Activated CD4-positive, alpha-beta T cell treated with anti-CD3 and anti-CD28 coated beads for 48 hours (primary cell): ENCODE measurements at regions not wholly inside any gene's neighbourhood (a gene's known extent, or its start where the extent isn't known, plus 50 kb on each side); places are given as distances from the start of the nearest gene placed in this dataset.

Experiments used
- DNase-seq: peaks from one replicate; pipeline ENCODE4 v3.0.0-alpha.2; 2020

DNA sequence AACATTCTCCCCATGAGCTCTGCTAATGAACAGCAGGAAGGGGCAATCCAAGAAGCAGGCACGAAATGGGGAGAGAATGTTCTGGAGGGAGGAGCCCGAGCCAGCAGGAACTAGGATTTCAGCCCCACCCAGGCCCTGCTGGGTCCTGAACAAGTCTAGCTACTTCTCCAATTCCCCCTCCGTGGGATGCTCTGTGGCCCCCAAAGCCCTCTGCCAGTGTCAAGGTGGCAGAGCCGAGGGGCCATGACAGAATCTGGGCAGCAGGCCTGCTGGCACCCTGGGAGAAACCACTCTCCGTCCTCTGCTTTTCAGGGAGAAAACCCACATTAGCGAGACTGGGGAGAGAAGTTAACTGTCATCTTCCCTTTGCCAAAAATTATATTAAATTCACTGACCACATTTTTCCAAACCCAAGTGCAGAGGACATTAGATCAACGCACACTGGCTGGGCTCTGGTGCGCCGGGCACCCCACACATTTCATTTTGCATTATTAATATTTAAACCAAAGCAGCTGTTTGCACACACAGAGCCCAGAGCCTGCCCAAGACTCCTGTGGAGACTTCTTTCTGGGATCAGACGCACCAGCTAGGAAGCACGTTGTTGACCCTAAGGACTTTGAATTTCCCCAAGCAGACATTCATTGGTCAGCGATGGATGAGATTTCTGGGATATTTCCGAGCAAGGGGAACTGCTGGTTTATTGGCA is 80.2 kb upstream of the PKDCC start:
- no peak for DNase-seq

- DNase-seq, result no peak
These were observed 79.6 kb upstream of the PKDCC start for GRCh38 chr2:41968182-41968578.

DNA sequence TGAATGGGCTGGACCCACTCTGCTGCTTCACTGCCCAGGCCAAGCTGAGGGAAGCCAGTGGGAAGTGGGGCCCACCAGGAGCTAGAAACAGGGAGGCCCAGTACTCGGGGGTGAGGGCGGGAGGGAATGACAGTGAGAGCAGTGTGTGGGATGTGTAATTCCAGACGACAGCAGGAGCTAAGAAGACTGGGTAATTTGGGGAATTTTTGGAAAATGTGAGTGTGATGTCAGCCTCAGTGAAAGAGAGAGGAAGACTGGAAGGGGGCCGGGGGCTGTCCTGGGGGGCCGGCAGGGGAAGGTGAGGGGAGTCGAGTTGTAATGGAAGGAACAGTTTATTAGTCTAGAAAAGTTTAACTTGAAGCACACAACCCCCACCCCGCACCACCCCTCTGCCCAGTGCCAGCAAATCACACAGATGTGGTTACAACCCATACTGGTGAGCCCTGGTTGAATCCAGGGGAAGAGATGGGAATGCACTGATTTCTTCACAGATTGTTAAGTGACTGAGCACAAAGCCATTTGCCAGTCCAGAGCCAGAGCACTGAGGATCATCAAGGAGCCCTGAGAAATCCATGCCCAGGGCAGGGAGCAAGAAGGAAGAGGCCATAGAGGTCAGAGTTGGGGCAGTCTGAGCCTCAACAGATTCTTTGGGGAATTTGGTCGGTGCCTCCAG is 76.7 kb upstream of the PKDCC start:
- no peak for DNase-seq

DNA sequence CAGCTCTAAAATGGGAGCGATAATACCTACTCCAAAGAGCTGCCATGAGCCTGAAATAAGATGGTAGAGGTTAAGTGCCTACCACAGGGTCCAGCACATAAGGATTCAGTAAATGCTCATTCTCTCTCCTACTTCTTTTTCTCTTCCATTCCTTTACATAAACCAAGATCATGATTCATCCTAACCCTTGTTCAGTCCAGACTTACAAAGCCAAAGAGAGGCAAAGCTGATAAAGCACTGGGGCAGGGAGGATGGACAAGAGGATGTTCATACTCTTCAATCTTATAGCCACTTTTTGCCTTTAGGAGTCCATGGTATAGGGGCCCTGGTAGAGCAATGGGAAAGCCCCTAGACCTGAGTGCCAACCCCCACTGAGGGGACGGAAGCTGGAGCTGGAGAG is 75.6 kb upstream of the PKDCC start:
- DNase-seq, result no peak

DNA sequence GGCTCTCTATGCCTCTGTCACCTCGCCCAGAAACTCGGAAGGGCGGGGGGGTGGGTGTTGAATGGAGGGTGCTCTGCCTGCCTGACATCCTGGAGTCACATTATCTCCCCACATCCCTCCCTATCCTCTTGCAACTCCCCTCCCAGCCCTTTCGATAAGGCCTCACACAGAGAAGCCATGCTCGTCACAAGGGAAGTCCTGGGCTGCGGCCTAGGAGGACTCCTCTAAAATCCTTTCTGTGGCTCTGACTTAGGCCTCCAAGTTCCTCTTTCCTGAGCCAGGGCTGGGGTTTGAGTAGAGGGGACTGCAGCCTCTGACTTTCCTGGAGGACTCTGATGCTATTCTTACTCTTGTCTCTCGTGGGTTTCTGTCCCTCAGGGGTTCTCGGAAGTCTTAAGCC is 75.0 kb upstream of the PKDCC start:
- no peak for DNase-seq

DNA sequence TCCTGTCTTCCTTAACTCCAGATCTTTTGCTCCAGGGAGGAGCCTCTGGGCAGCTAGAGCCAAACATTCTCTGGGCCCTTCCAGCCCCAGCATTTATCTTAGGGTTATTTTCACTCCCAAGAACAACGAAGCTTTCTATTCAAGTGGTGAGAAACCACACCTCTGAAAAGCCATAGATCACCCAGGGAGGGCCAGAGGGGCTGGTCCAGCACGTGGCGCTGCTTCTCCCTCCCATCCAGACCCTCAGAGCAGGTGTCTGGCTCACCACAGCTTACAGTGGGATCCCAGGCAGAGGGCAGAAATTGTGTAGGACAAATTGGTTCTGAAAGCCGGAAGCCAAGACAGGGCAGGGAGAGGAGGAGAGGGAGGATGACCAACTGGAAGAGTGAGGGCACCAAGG is 74.0 kb upstream of the PKDCC start:
- no peak for DNase-seq

GRCh38 chr2:41981417-41981816 is 66.4 kb upstream of the PKDCC start:
- DNase-seq, result no peak

DNA sequence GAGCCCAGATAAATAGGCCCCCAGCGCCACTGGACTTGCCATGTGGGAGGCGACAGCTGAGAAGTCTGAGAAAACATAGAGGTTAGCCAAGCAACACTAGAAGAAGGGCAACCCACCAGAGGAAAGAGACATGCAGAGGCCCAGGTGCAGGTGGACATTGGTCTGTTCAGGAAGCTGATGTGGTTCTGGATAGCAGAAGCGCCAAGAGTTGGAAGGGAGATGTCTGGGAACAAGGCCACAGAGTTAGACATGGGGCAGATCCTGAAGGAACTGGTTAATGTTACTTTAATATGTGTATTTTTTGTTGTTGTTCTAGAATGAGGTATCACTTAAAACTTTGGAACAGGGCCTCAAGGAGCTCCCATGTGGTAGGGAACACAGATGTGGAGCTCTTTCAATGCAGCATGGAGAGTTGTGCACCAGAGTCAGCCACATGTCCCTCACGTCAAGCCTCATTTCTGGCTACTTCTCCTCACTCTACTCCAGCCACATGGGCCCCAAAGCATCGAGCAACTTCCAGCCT is 62.2 kb upstream of the PKDCC start:
- DNase-seq, result no peak

DNA sequence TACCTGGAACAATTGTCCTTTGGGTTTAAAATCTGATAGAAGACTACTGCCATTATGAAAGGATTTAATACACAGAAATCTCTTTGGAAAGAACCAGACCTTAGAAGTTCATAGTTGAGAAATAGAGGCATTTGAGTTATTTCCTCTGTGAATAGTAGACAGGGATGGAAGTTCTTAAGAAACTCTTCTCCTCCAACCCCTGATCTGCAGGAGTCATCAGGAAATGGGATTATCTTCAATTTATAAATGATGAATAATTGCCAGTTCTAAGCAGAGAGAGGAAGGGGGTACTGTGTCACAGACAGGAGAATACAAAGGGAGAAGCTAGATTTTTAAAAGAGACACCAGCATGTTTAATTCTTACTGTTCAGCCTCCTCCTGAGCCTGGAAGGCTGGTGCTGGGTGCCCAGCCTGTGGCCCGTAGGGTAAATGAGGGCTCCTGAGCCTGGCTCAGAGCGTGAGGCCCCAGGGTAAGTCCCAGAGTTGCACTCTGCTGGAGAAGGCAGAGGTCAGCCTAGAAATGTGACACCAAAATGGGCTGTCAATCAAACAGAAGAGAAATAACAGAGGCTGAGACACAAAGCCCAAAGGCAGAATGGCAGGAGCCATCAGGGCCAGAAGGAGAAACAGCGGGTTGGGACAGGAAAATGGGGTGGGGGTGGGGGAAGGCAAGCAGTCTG is 58.2 kb upstream of the PKDCC start:
- no peak for DNase-seq

- DNase-seq, result no peak
These were observed 57.6 kb upstream of the PKDCC start for GRCh38 chr2:41990245-41990644.

DNA sequence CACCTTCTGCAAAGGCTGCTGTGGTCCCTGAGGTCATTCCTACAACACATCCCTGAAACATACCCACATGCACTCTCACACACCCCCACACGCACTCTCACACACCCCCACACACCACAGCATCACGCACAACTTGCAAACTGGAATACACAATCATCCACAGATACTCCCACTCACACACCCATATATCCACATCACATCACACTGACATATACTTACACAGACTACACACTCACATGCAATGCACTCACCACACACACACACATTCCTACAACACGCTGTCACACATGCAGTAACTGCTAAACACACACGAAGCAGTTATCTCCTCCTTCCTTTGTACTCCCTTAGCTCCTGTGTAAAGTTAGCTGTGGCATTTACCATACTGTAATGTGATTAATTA is 57.1 kb upstream of the PKDCC start:
- DNase-seq, result no peak

DNA sequence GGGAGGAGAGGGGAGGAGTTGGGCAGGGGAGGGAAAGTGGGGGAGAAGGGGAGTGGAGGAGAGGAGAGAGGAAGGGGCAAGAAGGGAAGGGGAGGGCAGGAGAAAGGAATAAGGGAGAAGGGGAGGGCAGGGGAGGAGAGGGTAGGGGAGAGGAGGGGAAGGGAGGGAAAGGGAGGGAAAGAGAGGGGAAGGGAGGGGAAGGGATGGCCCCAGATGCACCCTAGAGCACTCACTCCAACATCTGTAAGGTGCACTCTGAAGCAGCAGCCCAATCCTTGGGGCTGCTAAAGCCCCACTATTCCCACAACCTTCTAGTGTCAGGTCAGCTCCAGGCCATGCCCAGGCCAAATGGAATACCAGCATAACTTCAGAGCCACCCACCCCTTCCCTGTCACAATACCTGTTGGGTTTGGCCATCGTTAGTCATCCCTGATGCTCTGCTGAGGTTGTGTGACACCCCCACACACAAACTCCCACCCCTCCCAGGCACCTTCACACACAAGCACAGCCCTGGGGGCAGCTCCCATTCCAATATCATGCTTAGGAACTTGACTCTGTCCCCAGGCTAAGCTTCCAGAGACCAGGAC is 55.7 kb upstream of the PKDCC start:
- no peak for DNase-seq

GRCh38 chr2:41992671-41993434 is 55.0 kb upstream of the PKDCC start:
- DNase-seq, result no peak

DNA sequence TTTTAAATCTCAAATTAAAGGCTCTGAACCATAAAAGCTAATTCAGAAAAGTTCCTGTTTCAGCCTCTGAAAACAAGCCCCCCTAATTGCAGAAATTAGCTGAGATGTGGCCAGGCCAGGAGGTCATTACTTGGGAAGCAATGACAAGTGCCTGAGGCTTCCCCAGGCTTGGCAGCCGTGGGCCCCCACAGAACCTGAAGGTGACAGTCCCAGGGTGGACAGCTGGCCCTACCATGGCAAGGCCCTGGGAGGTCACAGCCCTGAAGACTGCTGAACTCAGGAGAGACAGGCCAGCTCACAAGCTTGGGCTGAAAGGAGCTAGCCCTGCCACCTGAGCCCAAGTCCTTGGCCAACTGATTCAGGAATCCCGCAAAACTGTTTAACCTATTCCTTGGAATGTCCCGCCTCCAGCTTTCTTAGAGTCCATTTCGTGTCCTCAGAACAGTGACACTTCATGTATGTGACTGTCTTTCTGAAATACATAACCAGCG is 54.3 kb upstream of the PKDCC start:
- no peak for DNase-seq

DNA sequence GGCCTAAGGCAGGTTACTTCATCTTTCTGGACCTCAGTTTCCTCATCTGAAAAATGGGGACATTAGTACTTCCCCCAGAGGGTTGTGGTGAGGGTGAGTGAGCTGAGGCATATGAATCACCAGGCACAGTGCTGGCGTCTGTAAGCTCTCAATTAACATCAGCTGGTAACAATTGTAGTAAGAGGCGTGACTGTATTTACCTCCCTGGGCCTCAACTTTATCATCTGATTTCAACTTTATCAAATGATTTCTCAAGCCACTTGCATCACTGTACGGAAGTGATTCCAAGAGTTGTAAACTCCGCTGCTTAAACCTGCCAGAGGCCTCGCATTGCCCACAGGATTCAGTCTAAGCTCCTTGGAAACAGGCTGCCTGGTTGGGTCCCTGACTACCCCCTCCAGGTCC is 53.6 kb upstream of the PKDCC start:
- no peak for DNase-seq

GRCh38 chr2:41994661-41995060 is 53.2 kb upstream of the PKDCC start:
- no peak for DNase-seq

GRCh38 chr2:41997561-41997960 is 50.3 kb upstream of the PKDCC start:
- DNase-seq, result no peak
